HEK293 (cell line): ENCODE measurements at regions not wholly inside any gene's neighbourhood (a gene's known extent, or its start where the extent isn't known, plus 50 kb on each side); places are given as distances from the start of the nearest gene placed in this dataset.

Experiments used
- CTCF ChIA-PET: fragments of 350-600 bp; formaldehyde crosslinking; extraction: SDS; loops from one replicate; lab custom pipeline; 2021; ENCODE audit warnings: antibody characterized with exemption; lab: Yijun Ruan, JAX
- POLR2A ChIA-PET: fragments of 300-600 bp; formaldehyde crosslinking; extraction: SDS; loops from one replicate; lab custom pipeline; 2020; ENCODE audit warnings: antibody characterized with exemption, inconsistent platforms; lab: Yijun Ruan, JAX
- H3K27ac ChIP-seq: fragments of 200-500 bp; sonication (Bioruptor generic); 2 replicates; pipeline ENCODE4 v1.5.1; 2014; ENCODE audit warnings: low read depth, low read length, control low read depth, inconsistent platforms; ENCODE audit errors: extremely low read depth
- H3K36me3 ChIP-seq, 2 experiments: fragments of 200-500 bp in 1 of 2; sonication (Bioruptor generic) in 1 of 2; 1 replicate in 1 of 2; 2 replicates in 1 of 2; pipeline ENCODE4 v1.5.1; 2014 to 2017; ENCODE audit warnings: inconsistent platforms in 2 of 2, low read length in 2 of 2; ENCODE audit not compliant: control insufficient read depth in 2 of 2, insufficient read depth in 1 of 2
- H3K4me1 ChIP-seq: fragments of 200-500 bp; sonication (Bioruptor generic); 2 replicates; pipeline ENCODE4 v1.5.1; 2014; ENCODE audit warnings: mild to moderate bottlenecking, low read length, inconsistent platforms; ENCODE audit not compliant: control insufficient read depth, insufficient read depth
- H3K4me3 ChIP-seq: 2 replicates; pipeline ENCODE4 v1.5.1; 2011; ENCODE audit warnings: low read depth, mild to moderate bottlenecking, control low read depth, low read length, moderate library complexity
- H3K9me3 ChIP-seq: fragments of 200-500 bp; sonication (Bioruptor generic); 2 replicates; pipeline ENCODE4 v1.5.1; 2014; ENCODE audit warnings: low read depth, low read length, inconsistent platforms; ENCODE audit not compliant: control insufficient read depth, insufficient read depth
- GFI1B ChIP-seq: fragments of 450-650 bp; formaldehyde crosslinking; IDR thresholded peaks from 2 replicates; pipeline ENCODE4 v1.5.1; 2016; ENCODE audit warnings: missing biosample characterization, missing genetic modification characterization
- OVOL3 ChIP-seq: fragments of 450-650 bp; formaldehyde crosslinking; IDR thresholded peaks from 2 replicates; pipeline ENCODE4 v1.5.1; 2016; ENCODE audit warnings: missing biosample characterization, missing genetic modification characterization
- RBAK ChIP-seq: fragments of 450-650 bp; formaldehyde crosslinking; IDR thresholded peaks from 2 replicates; pipeline ENCODE4 v1.5.1; 2016; ENCODE audit warnings: missing biosample characterization, missing genetic modification characterization
- SCRT1 ChIP-seq: fragments of 450-650 bp; formaldehyde crosslinking; IDR thresholded peaks from 2 replicates; pipeline ENCODE4 v1.5.1; 2016; ENCODE audit warnings: missing biosample characterization, missing genetic modification characterization, borderline replicate concordance
- YY1 ChIP-seq: fragments of 450-650 bp; formaldehyde crosslinking; IDR thresholded peaks from 2 replicates; pipeline ENCODE4 v1.5.1; 2018; ENCODE audit warnings: missing biosample characterization, missing genetic modification characterization
- ZBTB1 ChIP-seq: fragments of 450-650 bp; formaldehyde crosslinking; IDR thresholded peaks from 2 replicates; pipeline ENCODE4 v1.5.1; 2016; ENCODE audit warnings: missing biosample characterization, missing genetic modification characterization
- ZNF121 ChIP-seq: fragments of 450-650 bp; formaldehyde crosslinking; IDR thresholded peaks from 2 replicates; pipeline ENCODE4 v1.5.1; 2016; ENCODE audit warnings: missing biosample characterization, missing genetic modification characterization
- ZNF138 ChIP-seq: fragments of 450-650 bp; formaldehyde crosslinking; IDR thresholded peaks from 2 replicates; pipeline ENCODE4 v1.5.1; 2016; ENCODE audit warnings: missing biosample characterization, missing genetic modification characterization, borderline replicate concordance
- ZNF175 ChIP-seq: fragments of 450-650 bp; formaldehyde crosslinking; IDR thresholded peaks from 2 replicates; pipeline ENCODE4 v1.5.1; 2016; ENCODE audit warnings: missing biosample characterization, missing genetic modification characterization
- ZNF2 ChIP-seq: fragments of 450-650 bp; formaldehyde crosslinking; IDR thresholded peaks from 2 replicates; pipeline ENCODE4 v1.5.1; 2016; ENCODE audit warnings: missing biosample characterization, missing genetic modification characterization
- ZNF362 ChIP-seq: fragments of 450-650 bp; formaldehyde crosslinking; IDR thresholded peaks from 2 replicates; pipeline ENCODE4 v1.5.1; 2016; ENCODE audit warnings: missing biosample characterization, missing genetic modification characterization
- ZNF518A ChIP-seq: fragments of 450-650 bp; formaldehyde crosslinking; conservative IDR thresholded peaks from 2 replicates; pipeline ENCODE4 v1.5.1; 2016; ENCODE audit warnings: low read depth, missing biosample characterization, missing genetic modification characterization
- ZNF624 ChIP-seq: fragments of 450-650 bp; formaldehyde crosslinking; IDR thresholded peaks from 2 replicates; pipeline ENCODE4 v1.5.1; 2017; ENCODE audit warnings: missing biosample characterization, missing genetic modification characterization
- ZNF645 ChIP-seq: fragments of 450-650 bp; formaldehyde crosslinking; IDR thresholded peaks from 2 replicates; pipeline ENCODE4; 2016; ENCODE audit warnings: missing biosample characterization, missing genetic modification characterization
- ZNF792 ChIP-seq: fragments of 450-650 bp; formaldehyde crosslinking; IDR thresholded peaks from 2 replicates; pipeline ENCODE4 v1.5.1; 2016; ENCODE audit warnings: missing biosample characterization, missing genetic modification characterization
- ZSCAN16 ChIP-seq: fragments of 450-650 bp; formaldehyde crosslinking; IDR thresholded peaks from 2 replicates; pipeline ENCODE4 v1.5.1; 2016; ENCODE audit warnings: missing biosample characterization, missing genetic modification characterization
- ZSCAN23 ChIP-seq: fragments of 450-650 bp; formaldehyde crosslinking; IDR thresholded peaks from 2 replicates; pipeline ENCODE4 v1.5.1; 2016; ENCODE audit warnings: missing biosample characterization, missing genetic modification characterization

- TF ChIP-seq ZNF362 (tag by site-specific recombination) = no peak
- no peak for TF ChIP-seq ZSCAN16 (tag by site-specific recombination)
- no peak for TF ChIP-seq ZNF645 (tag by site-specific recombination)
These were observed 95.2 kb upstream of the BTN3A2 start (continued) for GRCh38 chr6:26269531-26270485.

- no peak for TF ChIP-seq GFI1B (tag by site-specific recombination)
- TF ChIP-seq OVOL3 (tag by site-specific recombination) = no peak
- no peak for TF ChIP-seq ZSCAN23 (tag by site-specific recombination)
- TF ChIP-seq ZNF624 (tag by site-specific recombination) = no peak
- no peak for TF ChIP-seq ZNF175
- H3K4me3 ChIP-seq = no peak overlapping the region
- POLR2A ChIA-PET = interaction anchor here (1.8 kb wide), 1 partner anchor 20 kb away, joined by 7 read pairs; a partner anchor contains a TSS
- no peaks in the 10 kb centered on the region for H3K36me3 ChIP-seq
- no peak overlapping the region for H3K27ac ChIP-seq
- CTCF ChIA-PET = interaction anchor here (0.5 to 0.6 kb wide), 2 partner anchors 9 to 10 kb away, joined by 4 to 8 read pairs; no protein-coding TSS in a partner anchor
- no peaks in the 10 kb centered on the region for H3K9me3 ChIP-seq
- peaks cover 3% of the 10 kb centered on the region; the same call in 1 of the 2 replicates for H3K4me1 ChIP-seq
These were observed 94.5 kb upstream of the BTN3A2 start for GRCh38 chr6:26270486-26270861.

GRCh38 chr6:26270903-26271667 is 93.9 kb upstream of the BTN3A2 start:
- POLR2A ChIA-PET = interaction anchor here (1.8 kb wide), 1 partner anchor 21 kb away, joined by 7 read pairs; a partner anchor contains a TSS
- CTCF ChIA-PET = interaction anchor here (0.5 to 0.6 kb wide), 2 partner anchors 8 to 11 kb away, joined by 4 to 8 read pairs; no protein-coding TSS in a partner anchor

GRCh38 chr6:26271668-26272024 is 93.4 kb upstream of the BTN3A2 start:
- ChIA-PET POLR2A (no interaction called here), CTCF (interaction anchor here (1.4 kb wide), 1 partner anchor 21 kb away, joined by 4 read pairs; a partner anchor contains a TSS)
- H3K4me1 ChIP-seq = peaks cover 3% of the 10 kb centered on the region; the same call in 1 of the 2 replicates
- H3K27ac ChIP-seq = no peak overlapping the region
- no peak overlapping the region for H3K4me3 ChIP-seq
- no peaks in the 10 kb centered on the region for H3K36me3 ChIP-seq
- no peak for TF ChIP-seq ZNF2 (tag by site-specific recombination)
- no peak for TF ChIP-seq ZNF518A (tag by site-specific recombination)
- no peak for TF ChIP-seq ZNF645 (tag by site-specific recombination)
- no peak for TF ChIP-seq ZNF138 (tag by site-specific recombination)
- no peak for TF ChIP-seq ZNF121 (tag by site-specific recombination)
- no peak for TF ChIP-seq YY1 (tag by site-specific recombination)
- no peak for TF ChIP-seq ZNF792
- TF ChIP-seq, all 188 proteins: peak for 0
- H3K9me3 ChIP-seq = no peaks in the 10 kb centered on the region

More at GRCh38 chr6:26270903-26271667, 93.9 kb upstream of the BTN3A2 start:
- TF ChIP-seq SCRT1 (tag by site-specific recombination) (no peak), ZBTB1 (tag by site-specific recombination) (no peak), RBAK (no peak)
- H3K4me1 ChIP-seq = peaks cover 3% of the 10 kb centered on the region; the same call in 1 of the 2 replicates
- no peaks in the 10 kb centered on the region for H3K9me3 ChIP-seq
- no peak overlapping the region for H3K4me3 ChIP-seq
- H3K36me3 ChIP-seq = no peaks in the 10 kb centered on the region
- H3K27ac ChIP-seq = no peak overlapping the region
